RCC 7860 (cell line): ENCODE measurements at regions not wholly inside any gene's neighbourhood (a gene's known extent, or its start where the extent isn't known, plus 50 kb on each side); places are given as distances from the start of the nearest gene placed in this dataset.
A peak's percentile ranks its signal among the peaks of the same experiment; 100 is the strongest.
"Not testable (repeated sequence)": the region's sequence is repeated elsewhere in the genome, so short reads cannot be mapped to it uniquely, and the experiment has no call there.

Experiments used
- DNase-seq: peaks from one replicate; pipeline ENCODE4 v3.0.0-alpha.2; 2015; ENCODE audit warnings: low spot score
- FAIRE-seq: peaks from 2 replicates; lab custom pipeline; 2012; peaks lifted over from hg19 to GRCh38; lab: Jason Lieb, UNC

DNA sequence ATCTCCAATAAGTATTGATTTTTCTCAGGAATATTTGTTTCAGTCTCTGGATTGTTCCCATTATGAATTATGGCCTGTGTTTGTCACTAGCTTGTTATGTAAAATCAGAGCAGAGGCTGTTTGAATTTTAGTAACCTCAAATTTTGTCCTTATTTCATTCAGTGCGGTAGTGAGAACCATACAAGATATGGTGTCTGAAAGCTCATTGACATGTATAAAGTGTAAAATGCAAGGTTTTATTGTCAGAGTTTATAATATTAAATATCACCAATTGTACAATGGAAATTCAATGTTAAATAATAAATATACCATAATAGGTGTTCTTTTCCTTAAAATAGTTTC is 353.3 kb upstream of the SYNCRIP start:
- FAIRE-seq (no peak), DNase-seq (no peak)

- FAIRE-seq (no peak), DNase-seq (no peak)
These were observed 352.8 kb upstream of the SYNCRIP start for GRCh38 chr6:85995339-85996033.

DNA sequence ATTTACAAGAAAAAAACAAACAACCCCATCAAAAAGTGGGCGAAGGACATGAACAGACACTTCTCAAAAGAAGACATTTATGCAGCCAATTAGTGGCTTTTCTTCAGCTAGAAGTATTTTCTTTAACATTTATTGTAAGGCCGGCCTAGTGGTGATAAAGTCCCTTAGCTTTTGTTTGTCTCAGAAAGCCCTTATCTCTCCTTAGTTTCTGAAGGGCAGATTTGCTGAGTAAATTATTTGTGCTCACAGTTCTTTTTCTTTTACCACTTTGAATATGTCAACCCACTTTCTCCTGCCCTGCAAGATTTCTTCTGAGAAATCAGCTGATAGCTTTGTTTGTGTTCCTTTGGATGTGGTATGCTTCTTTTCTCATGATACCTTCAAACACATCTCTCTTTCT is 344.0 kb upstream of the SYNCRIP start:
- DNase-seq (no peak), FAIRE-seq (no peak)

DNA sequence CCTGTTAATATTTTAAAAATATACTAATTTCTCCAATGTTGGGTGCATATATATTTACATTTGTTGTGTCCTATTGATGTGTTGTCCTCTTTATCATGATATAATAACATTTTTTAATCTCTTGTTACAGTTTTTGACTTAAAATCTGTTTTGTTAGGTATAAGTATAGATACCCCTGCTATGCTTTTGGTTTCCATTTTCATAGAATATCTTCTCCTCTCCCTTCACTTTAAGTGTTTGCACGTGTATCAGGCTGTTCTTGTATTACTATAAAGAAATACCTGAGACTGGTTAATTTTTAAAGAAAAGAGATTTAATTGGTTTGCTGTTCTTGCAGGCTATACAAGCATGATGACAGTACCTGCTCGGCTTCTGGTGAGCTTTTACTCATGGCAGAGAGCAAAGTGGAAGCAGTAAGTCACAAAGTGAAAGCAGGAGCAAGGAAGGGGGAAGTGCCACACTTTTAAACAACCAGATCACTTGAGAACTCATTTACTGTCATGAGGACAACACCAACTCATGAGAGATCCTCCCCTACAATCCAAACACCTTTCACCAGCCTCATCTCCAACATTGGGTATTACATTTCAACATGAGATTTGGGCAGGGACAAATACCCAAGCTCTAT is 340.5 kb upstream of the SYNCRIP start:
- no peak for FAIRE-seq
- no peak for DNase-seq

DNA sequence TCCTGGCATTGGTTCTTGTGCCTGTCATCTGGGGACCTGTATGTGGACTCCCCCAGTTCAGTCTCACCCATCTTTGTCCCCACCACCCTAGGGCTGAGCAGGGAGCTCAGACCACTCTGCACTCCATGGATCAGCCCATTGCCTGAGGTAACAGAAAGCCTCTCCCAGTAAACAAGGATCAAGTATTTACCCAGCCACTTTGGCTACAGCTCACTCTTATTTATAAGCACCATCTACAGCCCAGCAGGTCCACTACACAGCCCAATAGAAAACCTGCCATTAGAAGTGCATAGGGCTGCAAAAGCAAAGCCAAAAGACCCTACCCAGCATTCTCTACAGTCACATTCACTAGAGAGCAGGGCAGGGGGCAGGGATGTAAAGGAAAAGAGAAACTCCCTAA is 335.0 kb upstream of the SYNCRIP start:
- no peak for DNase-seq
- FAIRE-seq = no peak

- no peak for DNase-seq
- FAIRE-seq = no peak
These were observed 333.3 kb upstream of the SYNCRIP start for GRCh38 chr6:85975957-85976356.

DNA sequence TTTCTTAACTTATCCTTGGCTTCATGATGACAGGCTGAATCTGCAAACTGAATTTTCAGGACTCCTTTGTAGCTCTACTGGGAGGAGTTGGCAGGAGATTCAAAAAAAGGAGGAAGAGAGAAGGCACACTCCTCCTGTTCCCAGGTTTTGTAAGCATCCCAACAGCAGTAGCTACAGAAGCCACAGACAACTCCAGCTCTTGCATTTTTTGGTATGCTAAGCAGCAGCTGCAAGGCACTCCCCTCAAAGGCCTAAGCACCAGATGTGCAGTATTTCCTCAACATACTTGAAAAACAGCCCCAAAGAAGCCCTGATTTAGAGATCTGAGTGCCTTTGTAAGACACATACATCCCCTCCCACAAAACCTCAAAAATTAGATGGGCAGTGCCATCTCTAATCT is 328.6 kb upstream of the SYNCRIP start:
- no peak for DNase-seq
- no peak for FAIRE-seq

DNA sequence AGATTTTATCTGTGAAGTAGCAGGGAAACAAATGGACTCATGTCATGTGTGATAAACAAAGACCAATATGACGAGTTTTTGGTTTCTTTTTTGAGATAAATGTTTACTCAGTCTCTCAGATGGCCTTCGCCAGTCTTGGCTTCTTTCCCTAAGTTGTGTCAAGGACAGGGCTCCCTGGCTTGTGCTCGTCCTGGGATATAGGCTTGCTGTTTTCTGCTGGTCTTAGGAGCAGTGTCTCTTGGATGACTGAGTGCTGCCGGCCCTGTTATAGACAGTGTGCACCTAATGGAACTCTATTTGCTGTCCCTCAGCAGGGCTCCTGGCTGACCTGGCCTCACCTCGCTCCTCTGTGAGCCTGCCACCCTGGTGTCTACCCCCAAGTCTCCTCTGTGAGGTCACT is 324.1 kb upstream of the SYNCRIP start:
- no peak for FAIRE-seq
- no peak for DNase-seq

DNA sequence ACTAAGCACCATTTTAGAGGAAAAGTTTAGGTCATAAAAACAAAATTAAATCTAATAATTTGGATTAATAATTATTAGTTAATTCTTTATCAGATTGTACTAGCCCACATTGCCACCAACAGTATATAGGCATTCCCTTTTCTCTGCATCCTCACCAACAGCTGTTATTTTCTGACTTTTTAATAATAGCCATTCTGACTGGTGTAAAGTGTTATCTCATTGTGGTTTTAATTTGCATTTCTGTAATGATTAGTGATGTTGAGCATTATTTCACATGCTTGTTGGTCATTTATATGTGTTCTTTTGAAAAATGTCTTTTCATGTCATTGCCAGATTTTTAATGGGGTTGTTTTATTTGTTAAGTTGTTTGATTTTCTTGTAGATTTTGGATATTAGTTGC is 319.1 kb upstream of the SYNCRIP start:
- no peak for DNase-seq
- FAIRE-seq = no peak

DNA sequence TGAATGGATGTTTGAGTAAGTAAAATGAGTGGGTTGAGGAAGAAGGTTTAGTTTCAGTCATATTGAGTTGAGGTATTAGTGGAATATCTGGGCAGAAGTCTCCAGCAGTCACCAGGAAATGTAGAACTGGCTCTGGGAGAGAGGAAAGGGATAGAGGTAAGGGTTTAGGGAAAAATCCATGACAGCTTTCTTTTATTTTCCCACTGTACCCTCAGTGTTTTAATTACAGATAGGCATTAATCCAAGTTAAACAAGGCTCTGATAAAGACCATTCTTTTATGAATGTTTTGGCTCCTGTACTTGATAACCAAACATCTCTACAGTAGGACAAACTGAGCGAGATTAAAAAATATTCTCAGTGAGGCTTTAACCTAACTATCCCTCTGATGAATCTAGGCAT is 318.4 kb upstream of the SYNCRIP start:
- DNase-seq = no peak
- FAIRE-seq = no peak

- DNase-seq (no peak), FAIRE-seq (no peak)
These were observed 305.8 kb upstream of the SYNCRIP start for GRCh38 chr6:85948481-85948880.

DNA sequence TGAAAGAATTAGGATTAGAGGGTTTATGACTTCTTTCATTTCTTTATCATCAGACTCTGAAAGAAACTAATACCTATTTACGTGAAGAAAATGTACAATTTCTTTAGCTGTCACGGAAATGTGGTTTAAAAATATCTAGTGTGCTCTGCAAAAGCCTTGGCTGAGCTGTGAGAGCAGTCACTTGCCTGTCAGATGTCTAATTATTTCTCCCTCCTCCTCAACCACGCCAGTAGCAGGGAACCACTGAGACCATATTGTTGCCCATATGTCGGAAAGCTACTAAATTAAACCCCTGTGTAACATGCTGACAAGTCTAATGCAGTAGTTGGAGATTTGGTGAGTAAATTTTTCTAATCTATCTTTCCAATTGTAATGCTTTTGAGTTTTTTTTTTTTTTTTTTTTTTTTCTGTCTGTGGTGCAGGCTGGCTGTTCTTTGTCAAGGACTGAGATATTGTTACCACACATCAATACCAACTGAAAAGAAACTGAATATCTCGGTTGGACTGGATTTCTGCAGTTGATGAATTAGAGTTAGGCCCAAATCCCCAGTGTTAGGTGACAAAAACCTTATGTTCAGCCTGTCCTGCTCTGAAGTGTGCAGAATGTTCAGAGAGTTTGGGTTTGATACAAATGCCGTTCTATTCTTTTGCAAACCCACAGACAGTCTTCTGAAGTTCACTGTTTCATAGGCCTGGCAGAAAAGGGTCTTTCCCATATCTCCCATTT is 302.9 kb upstream of the SYNCRIP start:
- no peak for FAIRE-seq
- DNase-seq = no peak

GRCh38 chr6:85944776-85945175 is 302.1 kb upstream of the SYNCRIP start:
- no peak for FAIRE-seq

GRCh38 chr6:85942844-85943243 is 300.2 kb upstream of the SYNCRIP start:
- DNase-seq = no peak
- no peak for FAIRE-seq

More at GRCh38 chr6:85944776-85945175, 302.1 kb upstream of the SYNCRIP start:
- DNase-seq = no peak

GRCh38 chr6:85936916-85937315 is 294.2 kb upstream of the SYNCRIP start:
- FAIRE-seq (no peak), DNase-seq (no peak)

DNA sequence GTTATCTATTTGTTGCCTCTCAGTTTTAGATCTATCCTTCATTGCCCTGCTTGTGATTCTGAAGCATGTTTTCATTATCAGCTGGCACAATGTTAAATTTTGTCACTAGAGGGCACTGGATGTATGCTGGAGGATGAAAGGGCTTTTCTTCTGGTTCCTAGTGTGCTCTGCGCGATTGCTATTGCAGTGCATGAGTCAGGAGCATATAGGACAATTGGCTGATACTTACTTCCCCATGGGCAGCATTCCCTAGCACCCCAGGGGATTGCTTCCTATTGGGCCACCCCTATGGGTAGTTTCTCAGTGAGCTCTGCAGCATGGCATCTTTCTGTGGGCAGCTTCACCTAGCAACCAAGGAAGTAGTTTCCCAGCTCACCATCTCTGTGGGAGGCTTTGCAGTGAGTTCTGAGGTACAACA is 280.3 kb upstream of the SYNCRIP start:
- DNase-seq (peak; percentile 29), FAIRE-seq (no peak)

DNA sequence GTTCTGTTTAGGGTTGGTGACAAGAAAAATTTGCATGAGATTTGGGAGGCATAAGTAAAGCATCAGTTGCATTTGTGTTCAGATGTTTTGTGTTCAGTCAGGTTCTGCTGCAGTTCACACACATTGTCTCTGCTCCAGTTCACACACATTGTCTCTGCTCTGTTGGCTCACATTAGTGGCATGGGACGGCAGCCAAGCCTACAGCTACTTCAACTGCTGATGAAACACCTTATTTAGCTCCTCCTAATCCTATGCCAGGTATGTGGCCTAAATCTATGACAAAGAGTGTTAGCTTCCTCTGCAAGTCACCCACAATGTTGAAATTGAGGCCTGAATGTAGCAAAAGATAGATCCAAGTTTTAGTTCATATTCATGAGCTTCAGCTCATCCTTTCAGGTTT is 278.1 kb upstream of the SYNCRIP start:
- DNase-seq (no peak), FAIRE-seq (no peak)

DNA sequence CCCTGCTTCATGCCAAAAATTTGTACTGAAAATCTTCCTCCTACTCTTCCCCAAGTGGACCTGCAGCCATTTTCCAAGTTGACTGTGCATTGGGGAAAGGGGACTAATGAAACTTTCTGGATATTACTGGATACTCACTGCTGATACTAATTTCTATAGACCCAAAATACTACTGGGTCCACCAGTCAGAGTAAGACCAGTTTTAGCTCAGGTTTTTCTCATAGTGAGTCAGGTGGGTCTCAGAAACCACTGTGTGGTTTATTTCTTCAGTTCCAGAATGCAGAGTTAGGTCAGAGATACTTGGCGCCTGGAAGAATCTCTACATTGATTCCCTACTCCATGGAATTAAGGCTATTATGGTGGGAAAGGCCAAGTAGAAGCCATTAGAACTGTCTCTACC is 274.8 kb upstream of the SYNCRIP start:
- FAIRE-seq = no peak

GRCh38 chr6:85913001-85913400 is 270.3 kb upstream of the SYNCRIP start:
- DNase-seq (no peak), FAIRE-seq (no peak)

More for the DNA sequence above, 274.8 kb upstream of the SYNCRIP start:
- DNase-seq = no peak

- no peak for FAIRE-seq
These were observed 269.9 kb upstream of the SYNCRIP start for GRCh38 chr6:85912582-85912981.

GRCh38 chr6:85911067-85911466 is 268.4 kb upstream of the SYNCRIP start:
- DNase-seq = no peak
- no peak for FAIRE-seq

More at GRCh38 chr6:85912582-85912981, 269.9 kb upstream of the SYNCRIP start:
- DNase-seq = no peak

GRCh38 chr6:85908120-85908519 is 265.4 kb upstream of the SYNCRIP start:
- not testable (repeated sequence) for FAIRE-seq, DNase-seq
